AG10803 (cell line): ENCODE measurements at regions not wholly inside any gene's neighbourhood (a gene's known extent, or its start where the extent isn't known, plus 50 kb on each side); places are given as distances from the start of the nearest gene placed in this dataset.

ENCODE experiments used
- DNase-seq: peaks from one replicate; pipeline ENCODE4 v3.0.0; 2010; ENCODE audit warnings: low read depth
- H3K4me3 ChIP-seq: 2 replicates; pipeline ENCODE4 v1.5.1; 2011; ENCODE audit warnings: mild to moderate bottlenecking, low read length, control low read depth
- TF ChIP-seq, protein P1 (sequence below): conservative IDR thresholded peaks from 2 replicates; pipeline ENCODE4 v1.5.1; 2011; ENCODE audit warnings: mild to moderate bottlenecking, low read length, control low read depth, inconsistent platforms

DNA sequence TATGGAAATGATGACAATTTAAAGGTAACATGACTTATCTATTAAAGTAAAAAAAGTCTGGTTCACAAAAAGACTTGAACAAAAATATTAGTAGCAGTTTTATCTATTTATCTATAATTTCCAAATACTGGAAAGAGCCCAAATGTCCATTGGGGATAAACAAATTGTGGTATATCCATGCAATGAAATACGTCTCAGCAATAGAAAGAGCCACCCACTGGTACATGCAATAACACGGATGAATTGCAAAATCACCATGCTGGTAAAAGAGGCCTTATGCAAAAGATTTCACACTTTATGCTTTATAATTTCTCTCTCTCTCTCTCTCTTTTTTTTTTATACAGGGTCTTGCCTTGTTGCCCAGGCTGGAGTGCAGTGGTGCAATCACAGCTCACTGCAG, 91.4 kb upstream of the ASAP2 start:
- no peak for DNase-seq
- H3K4me3 ChIP-seq, result no peak overlapping the region
- TF ChIP-seq, protein P1, sequence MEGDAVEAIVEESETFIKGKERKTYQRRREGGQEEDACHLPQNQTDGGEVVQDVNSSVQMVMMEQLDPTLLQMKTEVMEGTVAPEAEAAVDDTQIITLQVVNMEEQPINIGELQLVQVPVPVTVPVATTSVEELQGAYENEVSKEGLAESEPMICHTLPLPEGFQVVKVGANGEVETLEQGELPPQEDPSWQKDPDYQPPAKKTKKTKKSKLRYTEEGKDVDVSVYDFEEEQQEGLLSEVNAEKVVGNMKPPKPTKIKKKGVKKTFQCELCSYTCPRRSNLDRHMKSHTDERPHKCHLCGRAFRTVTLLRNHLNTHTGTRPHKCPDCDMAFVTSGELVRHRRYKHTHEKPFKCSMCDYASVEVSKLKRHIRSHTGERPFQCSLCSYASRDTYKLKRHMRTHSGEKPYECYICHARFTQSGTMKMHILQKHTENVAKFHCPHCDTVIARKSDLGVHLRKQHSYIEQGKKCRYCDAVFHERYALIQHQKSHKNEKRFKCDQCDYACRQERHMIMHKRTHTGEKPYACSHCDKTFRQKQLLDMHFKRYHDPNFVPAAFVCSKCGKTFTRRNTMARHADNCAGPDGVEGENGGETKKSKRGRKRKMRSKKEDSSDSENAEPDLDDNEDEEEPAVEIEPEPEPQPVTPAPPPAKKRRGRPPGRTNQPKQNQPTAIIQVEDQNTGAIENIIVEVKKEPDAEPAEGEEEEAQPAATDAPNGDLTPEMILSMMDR, result no peak

DNA sequence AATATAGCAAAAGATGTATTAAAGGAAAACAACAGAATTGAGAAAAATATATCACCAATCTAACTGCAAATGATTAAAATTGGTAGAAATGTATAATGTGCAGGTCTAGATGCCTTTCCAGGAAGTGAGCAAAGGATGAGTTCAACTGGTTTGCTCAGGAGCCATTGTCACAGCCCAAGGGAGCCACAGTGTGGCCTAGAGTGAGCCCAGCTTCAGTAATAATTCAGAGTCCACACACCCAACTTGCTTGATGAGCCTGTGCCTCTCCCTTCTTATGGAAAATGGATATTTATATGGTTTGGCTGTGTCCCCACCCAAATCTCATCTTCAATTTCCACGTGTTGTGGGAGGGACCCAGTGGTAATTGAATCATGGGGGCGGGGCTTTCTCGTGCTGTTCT, 92.2 kb upstream of the ASAP2 start:
- no peak for DNase-seq
- TF ChIP-seq, protein P1, result no peak
- H3K4me3 ChIP-seq, result no peak overlapping the region

DNA sequence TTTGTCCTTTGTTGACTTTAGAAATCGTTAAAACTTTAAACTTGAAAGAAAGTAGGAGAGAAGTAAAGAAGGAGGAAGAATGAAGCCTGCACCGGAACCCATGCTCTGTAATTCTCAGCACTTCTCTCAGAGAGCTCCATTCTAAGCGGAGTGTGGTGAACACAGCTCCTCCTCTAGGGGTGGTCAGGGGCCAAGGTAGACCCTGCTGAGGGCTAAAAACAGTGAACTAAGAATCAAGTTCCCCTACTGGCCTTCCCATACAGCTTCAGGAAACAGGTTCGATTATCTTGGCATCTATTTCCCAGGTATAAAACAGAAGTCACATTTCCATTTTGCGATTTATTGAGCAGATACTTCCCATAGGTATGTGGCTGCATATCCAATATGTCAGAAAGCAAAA, 92.7 kb upstream of the ASAP2 start:
- DNase-seq, result no peak
- TF ChIP-seq, protein P1, result no peak
- H3K4me3 ChIP-seq, result no peak overlapping the region

DNA sequence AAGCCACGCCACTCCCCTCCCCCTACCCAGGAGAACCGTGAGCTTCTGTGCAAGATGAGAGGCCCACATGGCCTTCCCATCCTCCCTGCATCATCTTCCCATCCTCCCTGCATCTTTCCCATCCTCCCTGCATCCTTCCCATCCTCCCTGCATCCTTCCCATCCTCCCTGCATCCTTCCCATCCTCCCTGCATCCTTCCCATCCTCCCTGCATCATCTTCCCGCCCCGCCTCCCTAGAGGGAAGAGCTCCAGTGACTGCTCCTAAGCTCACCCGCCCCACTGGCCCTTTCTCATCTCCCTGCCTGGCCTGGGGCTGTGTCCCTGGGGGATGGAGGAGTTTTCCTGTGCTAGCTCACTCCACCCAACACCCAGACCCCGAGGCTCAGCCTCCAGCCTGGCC, 93.3 kb upstream of the ASAP2 start:
- no peak overlapping the region for H3K4me3 ChIP-seq
- no peak for DNase-seq
- TF ChIP-seq, protein P1, result no peak

DNA sequence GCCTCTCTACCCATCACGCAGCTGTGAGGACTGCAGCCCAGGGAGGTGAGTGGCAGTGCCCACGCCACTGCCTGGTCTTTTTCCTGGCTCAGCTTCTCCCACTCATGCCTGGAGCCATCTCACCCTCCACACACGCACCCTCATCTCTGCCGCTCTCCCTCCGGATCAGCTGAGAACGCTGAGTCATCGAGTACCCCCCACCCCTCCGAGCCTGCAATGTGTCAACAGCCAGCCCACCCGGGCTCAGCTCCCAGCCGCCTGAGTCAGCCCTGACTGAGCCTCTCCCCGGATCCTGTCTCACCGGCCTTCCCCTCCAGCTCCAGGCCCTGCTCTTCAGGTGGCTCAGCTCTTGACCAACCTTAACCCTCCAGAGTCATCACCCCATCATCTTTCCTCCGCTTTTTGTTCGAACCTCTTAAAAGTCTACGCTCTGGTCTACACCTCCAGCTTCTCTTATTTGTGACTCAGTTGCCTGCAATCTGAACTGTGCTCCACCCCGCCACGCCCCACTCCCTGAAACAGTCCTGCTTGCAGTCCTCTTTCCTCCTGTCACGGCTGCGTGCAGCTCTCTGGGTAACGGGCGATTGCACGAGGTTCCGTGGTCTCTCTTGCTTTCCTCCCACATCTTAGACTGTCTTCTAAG, 94.4 kb upstream of the ASAP2 start:
- H3K4me3 ChIP-seq, result no peak overlapping the region; the same call in 1 of the 2 replicates
- TF ChIP-seq, protein P1, result no peak
- peak; percentile 83 for DNase-seq

DNA sequence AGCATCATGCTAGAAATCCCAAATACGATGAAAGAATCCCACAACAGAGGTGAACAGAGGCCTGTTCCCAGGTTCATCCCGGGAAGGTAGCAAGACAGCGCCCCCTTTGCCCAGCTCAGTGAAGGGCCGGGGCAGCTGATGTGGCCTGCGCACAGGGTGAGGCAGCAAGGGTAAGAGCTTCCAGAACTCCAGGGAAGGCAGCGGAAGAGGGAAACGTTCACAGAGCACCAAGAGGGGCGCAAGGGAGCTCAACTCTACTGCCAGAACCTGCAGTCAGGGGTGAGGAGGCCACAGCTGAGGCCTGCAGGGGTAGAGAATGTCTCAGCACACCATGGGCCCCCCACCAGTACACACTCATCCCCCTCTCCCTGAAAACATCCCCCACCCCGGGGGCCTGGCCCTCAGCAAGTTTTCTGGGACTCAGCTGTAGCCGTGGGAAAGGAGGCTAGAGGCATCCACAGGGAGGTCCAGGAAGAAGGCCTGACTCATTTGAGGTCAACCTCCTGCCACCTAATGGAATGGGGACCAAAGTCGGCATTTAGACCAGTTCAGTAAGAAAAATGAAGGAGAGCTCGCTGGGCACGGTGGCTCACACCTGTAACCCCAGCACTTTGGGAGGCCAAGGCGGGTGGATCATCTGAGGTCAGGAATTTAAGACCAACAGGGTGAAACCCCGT, 95.6 kb upstream of the ASAP2 start:
- no peak overlapping the region for H3K4me3 ChIP-seq
- TF ChIP-seq, protein P1, result peak; percentile 22
- no peak for DNase-seq

DNA sequence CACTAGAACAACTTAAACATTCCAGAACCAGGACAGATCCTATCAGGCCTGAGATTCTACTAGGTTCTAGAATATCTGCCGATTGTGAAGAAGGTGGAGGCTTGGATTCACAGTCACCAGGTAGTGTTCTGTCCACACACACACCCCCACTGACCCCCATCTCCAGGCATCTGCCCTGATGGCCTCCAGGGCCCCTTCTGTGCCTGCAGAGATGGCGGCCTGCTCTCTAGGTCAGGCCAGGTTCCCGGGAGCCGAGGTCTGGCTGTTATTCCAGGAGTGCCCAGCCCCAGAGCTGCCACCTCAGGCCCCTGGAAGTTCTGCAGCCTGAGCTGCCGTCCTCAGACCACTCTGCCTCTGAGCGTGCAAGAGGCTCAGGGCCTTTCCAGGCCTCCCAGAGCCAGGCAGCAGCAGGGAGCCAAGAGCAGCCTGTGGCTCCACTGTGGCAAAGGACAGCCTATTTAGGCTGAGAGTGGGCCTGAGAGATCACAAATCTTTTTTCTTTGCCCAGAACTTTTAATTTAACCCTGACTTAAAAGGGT, 96.2 kb upstream of the ASAP2 start:
- TF ChIP-seq, protein P1, result no peak
- no peak for DNase-seq
- H3K4me3 ChIP-seq, result no peak overlapping the region
